WTC11 (cell line): ENCODE measurements at regions not wholly inside any gene's neighbourhood (a gene's known extent, or its start where the extent isn't known, plus 50 kb on each side); places are given as distances from the start of the nearest gene placed in this dataset.

ENCODE experiments used
- ATAC-seq: fragments of 200-7000 bp; cut with Tn5 transposase; 2 replicates; pipeline ENCODE4 v1.10.0; 2021; ENCODE audit warnings: mild to moderate bottlenecking, moderate library complexity
- CTCF ChIA-PET: fragments of 300-600 bp; sonication (Branson Sonifier 250); formaldehyde crosslinking; loops from one replicate; lab custom pipeline; 2021; ENCODE audit warnings: antibody characterized with exemption; lab: Charles Lee
- POLR2A ChIA-PET: fragments of 350-600 bp; sonication (Branson Sonifier 250); formaldehyde crosslinking; loops from one replicate; lab custom pipeline; 2021; ENCODE audit warnings: antibody characterized with exemption; lab: Charles Lee
- DNase-seq: peaks from one replicate; pipeline ENCODE4 v3.0.0; 2021; ENCODE audit warnings: low spot score
- H3K27ac Mint-ChIP-seq: 2 replicates; pipeline ENCODE4 v1.8.0; 2021; ENCODE audit warnings: mixed read lengths
- H3K27me3 Mint-ChIP-seq: 2 replicates; pipeline ENCODE4 v1.8.0; 2021; ENCODE audit warnings: low read depth, mild to moderate bottlenecking, moderate library complexity, mixed read lengths
- H3K36me3 Mint-ChIP-seq: 2 replicates; pipeline ENCODE4 v1.8.0; 2021; ENCODE audit warnings: mixed read lengths
- H3K4me1 Mint-ChIP-seq: 2 replicates; pipeline ENCODE4 v1.8.0; 2022; ENCODE audit warnings: mixed read lengths
- H3K4me3 Mint-ChIP-seq: 2 replicates; pipeline ENCODE4 v1.8.0; 2021; ENCODE audit warnings: mild to moderate bottlenecking, moderate library complexity, mixed read lengths
- H3K9me3 Mint-ChIP-seq: 2 replicates; pipeline ENCODE4 v1.8.0; 2021; ENCODE audit warnings: mixed read lengths
- ATF3 ChIP-seq: sonication (generic); formaldehyde crosslinking; conservative IDR thresholded peaks from 2 replicates; pipeline ENCODE4 v1.8.1; 2022; ENCODE audit warnings: mild to moderate bottlenecking, missing genetic modification reagents
- ELF4 ChIP-seq: sonication (generic); formaldehyde crosslinking; IDR thresholded peaks from 2 replicates; pipeline ENCODE4 v1.8.1; 2022; ENCODE audit warnings: low read depth, mild to moderate bottlenecking, moderate library complexity, missing genetic modification reagents
- FOXP1 ChIP-seq: sonication (generic); formaldehyde crosslinking; IDR thresholded peaks from 2 replicates; pipeline ENCODE4 v1.8.0; 2022; ENCODE audit warnings: missing genetic modification reagents, mild to moderate bottlenecking, moderate library complexity, borderline replicate concordance
- NFE2L1 ChIP-seq: sonication (generic); formaldehyde crosslinking; IDR thresholded peaks from 2 replicates; pipeline ENCODE4 v1.8.1; 2023; ENCODE audit warnings: missing genetic modification reagents
- OVOL2 ChIP-seq: fragments of 250-450 bp; sonication (Bioruptor Pico); IDR thresholded peaks from 2 replicates; pipeline ENCODE4 v1.9.0; 2021; ENCODE audit warnings: mild to moderate bottlenecking, borderline replicate concordance
- RORB ChIP-seq: fragments of 250-450 bp; sonication (Bioruptor Pico); IDR thresholded peaks from 2 replicates; pipeline ENCODE4 v1.9.0; 2021; ENCODE audit warnings: mild to moderate bottlenecking
- SMAD4 ChIP-seq: sonication (generic); formaldehyde crosslinking; IDR thresholded peaks from 2 replicates; pipeline ENCODE4 v1.8.0; 2022; ENCODE audit warnings: mild to moderate bottlenecking, missing genetic modification reagents
- ZBTB43 ChIP-seq: sonication (generic); formaldehyde crosslinking; IDR thresholded peaks from 2 replicates; pipeline ENCODE4 v1.8.1; 2023; ENCODE audit warnings: mild to moderate bottlenecking, missing genetic modification reagents
- ZNF671 ChIP-seq: fragments of 250-450 bp; sonication (Bioruptor Pico); IDR thresholded peaks from 2 replicates; pipeline ENCODE4 v1.8.0; 2021; ENCODE audit warnings: mild to moderate bottlenecking
- TF ChIP-seq, protein P1 (sequence below): sonication (generic); formaldehyde crosslinking; IDR thresholded peaks from 2 replicates; pipeline ENCODE4 v1.8.0; 2022; ENCODE audit warnings: mild to moderate bottlenecking, missing genetic modification reagents
- TF ChIP-seq, protein P2 (sequence below): sonication (generic); formaldehyde crosslinking; IDR thresholded peaks from 2 replicates; pipeline ENCODE4 v1.8.1; 2023; ENCODE audit warnings: mild to moderate bottlenecking, missing genetic modification reagents, moderate library complexity
- TF ChIP-seq, protein P3 (sequence below): sonication (generic); formaldehyde crosslinking; IDR thresholded peaks from 2 replicates; pipeline ENCODE4 v1.8.0; 2023; ENCODE audit warnings: mild to moderate bottlenecking, missing genetic modification reagents

GRCh38 chr12:30082381-30082780, 298.6 kb upstream of the TMTC1 start:
- Mint-ChIP-seq H3K27ac (no peak overlapping the region), H3K4me1 (no peaks in the 10 kb centered on the region), H3K9me3 (no peaks in the 10 kb centered on the region), H3K36me3 (no peaks in the 10 kb centered on the region), H3K4me3 (no peak overlapping the region), H3K27me3 (no peaks in the 10 kb centered on the region)
- POLR2A ChIA-PET: no interaction called here
- DNase-seq (no peak), ATAC-seq (no peak)
- CTCF ChIA-PET: no interaction called here
- no peak for TF ChIP-seq NFE2L1 (CRISPR knock-in tag)
- TF ChIP-seq SMAD4 (CRISPR knock-in tag): no peak
- no peak for TF ChIP-seq FOXP1 (CRISPR knock-in tag)
- no peak for TF ChIP-seq ZNF671
- TF ChIP-seq, protein P1, sequence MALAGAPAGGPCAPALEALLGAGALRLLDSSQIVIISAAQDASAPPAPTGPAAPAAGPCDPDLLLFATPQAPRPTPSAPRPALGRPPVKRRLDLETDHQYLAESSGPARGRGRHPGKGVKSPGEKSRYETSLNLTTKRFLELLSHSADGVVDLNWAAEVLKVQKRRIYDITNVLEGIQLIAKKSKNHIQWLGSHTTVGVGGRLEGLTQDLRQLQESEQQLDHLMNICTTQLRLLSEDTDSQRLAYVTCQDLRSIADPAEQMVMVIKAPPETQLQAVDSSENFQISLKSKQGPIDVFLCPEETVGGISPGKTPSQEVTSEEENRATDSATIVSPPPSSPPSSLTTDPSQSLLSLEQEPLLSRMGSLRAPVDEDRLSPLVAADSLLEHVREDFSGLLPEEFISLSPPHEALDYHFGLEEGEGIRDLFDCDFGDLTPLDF: no peak
- TF ChIP-seq ELF4: no peak

DNA sequence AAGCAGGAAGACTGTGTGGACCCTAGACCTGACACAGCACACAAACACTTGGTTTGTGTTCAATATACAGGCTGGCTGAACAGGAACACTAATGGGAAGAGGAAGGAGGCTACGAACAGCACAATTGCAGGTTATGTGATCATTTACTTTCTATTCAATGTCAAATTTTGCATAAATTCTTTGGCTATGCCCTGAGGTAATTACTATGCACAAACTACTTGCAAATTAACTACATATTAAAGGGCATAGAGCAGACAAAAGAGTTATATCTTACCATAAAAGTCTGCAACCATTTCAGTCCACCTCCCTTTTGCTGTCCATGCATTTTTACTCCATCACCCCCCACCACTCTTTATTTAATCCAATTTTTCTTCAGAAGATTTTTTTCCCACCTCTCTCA, 291.2 kb upstream of the TMTC1 start:
- H3K27me3 Mint-ChIP-seq: no peaks in the 10 kb centered on the region
- TF ChIP-seq, protein P2, sequence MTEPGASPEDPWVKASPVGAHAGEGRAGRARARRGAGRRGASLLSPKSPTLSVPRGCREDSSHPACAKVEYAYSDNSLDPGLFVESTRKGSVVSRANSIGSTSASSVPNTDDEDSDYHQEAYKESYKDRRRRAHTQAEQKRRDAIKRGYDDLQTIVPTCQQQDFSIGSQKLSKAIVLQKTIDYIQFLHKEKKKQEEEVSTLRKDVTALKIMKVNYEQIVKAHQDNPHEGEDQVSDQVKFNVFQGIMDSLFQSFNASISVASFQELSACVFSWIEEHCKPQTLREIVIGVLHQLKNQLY (CRISPR knock-in tag): no peak
- TF ChIP-seq ATF3 (CRISPR knock-in tag): no peak
- no peak for TF ChIP-seq OVOL2 (CRISPR knock-in tag)

DNA sequence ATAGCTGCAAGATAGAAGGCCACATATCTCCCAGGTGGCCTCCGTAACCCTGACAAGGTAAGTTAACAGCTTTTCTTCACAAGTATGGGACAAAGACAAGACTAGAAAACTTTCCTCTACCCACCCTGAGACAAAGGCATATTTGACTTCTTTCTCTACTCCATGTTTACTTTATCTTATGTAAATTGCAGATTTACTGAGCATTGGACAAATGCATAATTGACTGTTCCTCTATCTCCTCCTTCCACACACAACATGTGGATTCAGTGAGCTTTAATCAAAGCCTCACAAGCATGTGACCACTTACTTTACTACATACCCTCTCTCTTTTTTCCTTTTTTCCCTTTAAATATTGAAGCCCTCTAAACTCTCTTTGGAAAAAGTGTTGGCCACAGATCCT, 289.1 kb upstream of the TMTC1 start:
- TF ChIP-seq RORB: no peak
- ATAC-seq (no peak), DNase-seq (no peak)
- Mint-ChIP-seq H3K9me3 (peaks cover 4% of the 10 kb centered on the region), H3K36me3 (peaks cover 5% of the 10 kb centered on the region), H3K4me1 (peaks cover 4% of the 10 kb centered on the region; the same call in 1 of the 2 replicates), H3K27me3 (no peaks in the 10 kb centered on the region), H3K4me3 (no peak overlapping the region), H3K27ac (no peak overlapping the region; the same call in 1 of the 2 replicates)
- ChIA-PET CTCF (interaction anchor here (1.2 kb wide), 1 partner anchor 11 kb away, joined by 4 read pairs; no protein-coding TSS in a partner anchor), POLR2A (no interaction called here)

More for the DNA sequence above, 291.2 kb upstream of the TMTC1 start:
- DNase-seq: no peak
- ChIA-PET CTCF (no interaction called here), POLR2A (no interaction called here)
- Mint-ChIP-seq H3K9me3 (no peaks in the 10 kb centered on the region), H3K4me1 (peaks cover 4% of the 10 kb centered on the region; the same call in 1 of the 2 replicates), H3K4me3 (no peak overlapping the region), H3K27ac (no peak overlapping the region), H3K36me3 (no peaks in the 10 kb centered on the region)
- no peak for ATAC-seq

GRCh38 chr12:30067146-30067545, 283.4 kb upstream of the TMTC1 start:
- CTCF ChIA-PET: no interaction called here
- peaks cover 18% of the 10 kb centered on the region for H3K36me3 Mint-ChIP-seq

More at GRCh38 chr12:30067146-30067545, 283.4 kb upstream of the TMTC1 start:
- Mint-ChIP-seq H3K4me1 (peaks cover 13% of the 10 kb centered on the region), H3K27me3 (no peaks in the 10 kb centered on the region), H3K27ac (no peak overlapping the region), H3K4me3 (no peak overlapping the region), H3K9me3 (peaks cover 20% of the 10 kb centered on the region)
- no peak for ATAC-seq
- TF ChIP-seq, protein P3, sequence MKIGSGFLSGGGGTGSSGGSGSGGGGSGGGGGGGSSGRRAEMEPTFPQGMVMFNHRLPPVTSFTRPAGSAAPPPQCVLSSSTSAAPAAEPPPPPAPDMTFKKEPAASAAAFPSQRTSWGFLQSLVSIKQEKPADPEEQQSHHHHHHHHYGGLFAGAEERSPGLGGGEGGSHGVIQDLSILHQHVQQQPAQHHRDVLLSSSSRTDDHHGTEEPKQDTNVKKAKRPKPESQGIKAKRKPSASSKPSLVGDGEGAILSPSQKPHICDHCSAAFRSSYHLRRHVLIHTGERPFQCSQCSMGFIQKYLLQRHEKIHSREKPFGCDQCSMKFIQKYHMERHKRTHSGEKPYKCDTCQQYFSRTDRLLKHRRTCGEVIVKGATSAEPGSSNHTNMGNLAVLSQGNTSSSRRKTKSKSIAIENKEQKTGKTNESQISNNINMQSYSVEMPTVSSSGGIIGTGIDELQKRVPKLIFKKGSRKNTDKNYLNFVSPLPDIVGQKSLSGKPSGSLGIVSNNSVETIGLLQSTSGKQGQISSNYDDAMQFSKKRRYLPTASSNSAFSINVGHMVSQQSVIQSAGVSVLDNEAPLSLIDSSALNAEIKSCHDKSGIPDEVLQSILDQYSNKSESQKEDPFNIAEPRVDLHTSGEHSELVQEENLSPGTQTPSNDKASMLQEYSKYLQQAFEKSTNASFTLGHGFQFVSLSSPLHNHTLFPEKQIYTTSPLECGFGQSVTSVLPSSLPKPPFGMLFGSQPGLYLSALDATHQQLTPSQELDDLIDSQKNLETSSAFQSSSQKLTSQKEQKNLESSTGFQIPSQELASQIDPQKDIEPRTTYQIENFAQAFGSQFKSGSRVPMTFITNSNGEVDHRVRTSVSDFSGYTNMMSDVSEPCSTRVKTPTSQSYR (CRISPR knock-in tag): no peak
- no peak for TF ChIP-seq ZBTB43 (CRISPR knock-in tag)
- no peak for DNase-seq
- POLR2A ChIA-PET: no interaction called here
